ENCODE measurements at regions not wholly inside any gene's neighbourhood (a gene's known extent, or its start where the extent isn't known, plus 50 kb on each side); places are given as distances from the start of the nearest gene placed in this dataset.
A peak's percentile ranks its signal among the peaks of the same experiment; 100 is the strongest.

GRCh38 chr4:60122820-60123219 lies 1077.3 kb upstream of the ADGRL3 start:
- DNase-seq (ENCODE audit: low read depth in 1 of 2, low spot score in 1 of 2), result no peak

GRCh38 chr4:60128888-60129287 lies 1071.2 kb upstream of the ADGRL3 start:
- DNase-seq (ENCODE audit: low read depth in 1 of 2, low spot score in 1 of 2), result no peak

- DNase-seq (ENCODE audit: low read depth in 1 of 2, low spot score in 1 of 2), result no peak
Observed at GRCh38 chr4:60129740-60130139, 1070.4 kb upstream of the ADGRL3 start.

- DNase-seq (ENCODE audit: low read depth in 1 of 2, low spot score in 1 of 2), result no peak
Observed at GRCh38 chr4:60133375-60133774, 1066.8 kb upstream of the ADGRL3 start.

DNA sequence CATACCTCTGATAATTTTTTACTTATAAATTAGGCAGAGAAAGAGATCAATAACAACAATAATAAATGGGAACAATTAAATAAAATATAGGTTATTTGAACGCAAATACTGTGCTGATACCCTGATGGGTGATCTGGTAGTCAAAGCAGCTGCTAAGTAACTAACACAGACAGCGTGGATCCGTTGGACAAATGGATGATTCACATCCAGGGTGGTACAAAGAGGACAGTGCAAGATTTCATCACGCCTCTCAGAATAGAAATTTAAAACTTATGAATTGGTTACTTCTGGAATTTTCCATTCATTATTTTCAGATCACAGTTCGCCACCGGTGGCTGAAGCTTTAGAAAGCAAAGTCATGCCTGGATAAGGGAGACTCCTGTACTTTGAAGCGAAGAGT lies 1066.0 kb upstream of the ADGRL3 start:
- no peak for DNase-seq (ENCODE audit: low read depth in 1 of 2, low spot score in 1 of 2)

- DNase-seq (ENCODE audit: low read depth in 1 of 2, low spot score in 1 of 2), result no peak
Observed at GRCh38 chr4:60155088-60155487, 1045.0 kb upstream of the ADGRL3 start.

DNA sequence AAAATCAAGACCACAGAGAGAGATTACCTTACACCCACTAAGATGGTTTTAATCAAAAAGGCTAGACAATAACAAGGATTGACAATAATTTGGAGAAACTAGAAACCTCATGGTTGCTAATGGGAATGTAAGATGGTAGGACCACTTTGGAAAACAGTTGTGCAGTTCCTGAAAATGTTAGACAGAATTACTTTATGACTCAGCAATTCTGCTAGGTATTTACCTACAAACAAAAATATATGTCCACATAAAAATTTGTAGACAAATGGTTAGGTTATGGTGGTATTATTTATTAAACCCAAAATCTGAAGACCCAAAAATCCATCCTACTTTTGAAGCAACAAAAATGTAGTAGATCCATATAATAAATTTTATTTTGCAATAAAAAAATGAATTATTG lies 1027.0 kb upstream of the ADGRL3 start:
- no peak for DNase-seq (ENCODE audit: low read depth in 1 of 2, low spot score in 1 of 2)

DNA sequence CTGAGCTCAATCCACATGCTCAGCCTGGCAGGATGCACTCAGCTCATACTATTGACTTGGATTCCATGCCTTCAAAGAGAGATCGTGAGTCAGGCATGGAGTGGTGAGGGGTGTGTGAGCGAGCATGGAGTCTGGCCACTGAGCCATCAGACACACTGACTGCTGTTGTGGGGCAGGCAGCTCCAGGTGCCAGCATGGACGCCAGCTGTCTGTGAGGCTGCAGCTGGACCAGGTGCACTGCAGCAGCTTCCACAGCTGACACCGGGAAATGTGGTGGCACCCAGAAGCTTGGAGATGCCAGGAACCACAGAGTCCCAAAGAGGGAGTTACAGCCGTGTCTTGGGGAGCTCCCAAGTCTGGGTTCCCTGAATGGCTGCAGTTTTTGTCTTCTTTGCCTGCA lies 1026.4 kb upstream of the ADGRL3 start:
- DNase-seq (ENCODE audit: low read depth in 1 of 2, low spot score in 1 of 2), result no peak

GRCh38 chr4:60175241-60175640 lies 1024.9 kb upstream of the ADGRL3 start:
- no peak for DNase-seq (ENCODE audit: low read depth in 1 of 2, low spot score in 1 of 2)

- no peak for DNase-seq (ENCODE audit: low read depth in 1 of 2, low spot score in 1 of 2)
Observed at GRCh38 chr4:60187428-60187827, 1012.7 kb upstream of the ADGRL3 start.

DNA sequence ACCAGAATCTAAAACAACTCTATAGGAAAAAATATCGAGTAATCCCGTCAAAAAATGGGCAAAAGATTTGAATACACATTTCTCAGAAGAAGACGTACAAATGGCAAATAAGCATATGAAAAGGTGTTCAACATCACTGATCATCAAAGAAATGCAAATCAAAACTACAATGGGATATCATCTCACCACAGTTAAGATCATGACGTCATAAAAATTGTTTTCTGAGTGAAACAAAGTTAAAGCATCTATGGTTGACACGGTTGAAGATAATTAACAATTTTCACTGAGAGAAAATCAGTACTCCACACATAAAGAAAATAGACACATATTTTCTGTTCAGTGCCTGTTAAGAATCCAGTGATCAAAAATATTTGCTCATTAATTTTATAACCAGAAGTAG lies 1010.8 kb upstream of the ADGRL3 start:
- DNase-seq (ENCODE audit: low read depth in 1 of 2, low spot score in 1 of 2), result no peak

GRCh38 chr4:60194214-60194613 lies 1005.9 kb upstream of the ADGRL3 start:
- DNase-seq (ENCODE audit: low read depth in 1 of 2, low spot score in 1 of 2), result no peak

GRCh38 chr4:60195256-60195655 lies 1004.9 kb upstream of the ADGRL3 start:
- no peak for DNase-seq (ENCODE audit: low read depth in 1 of 2, low spot score in 1 of 2)

- peak in 1 of 2 donors; percentile 2 for DNase-seq (ENCODE audit: low read depth in 1 of 2, low spot score in 1 of 2)
Observed at GRCh38 chr4:60201052-60201673, 999.0 kb upstream of the ADGRL3 start.

- no peak for DNase-seq (ENCODE audit: low read depth in 1 of 2, low spot score in 1 of 2)
Observed at GRCh38 chr4:60209588-60209987, 990.5 kb upstream of the ADGRL3 start.

- no peak for DNase-seq (ENCODE audit: low read depth in 1 of 2, low spot score in 1 of 2)
Observed at GRCh38 chr4:60215906-60216305, 984.2 kb upstream of the ADGRL3 start.

DNA sequence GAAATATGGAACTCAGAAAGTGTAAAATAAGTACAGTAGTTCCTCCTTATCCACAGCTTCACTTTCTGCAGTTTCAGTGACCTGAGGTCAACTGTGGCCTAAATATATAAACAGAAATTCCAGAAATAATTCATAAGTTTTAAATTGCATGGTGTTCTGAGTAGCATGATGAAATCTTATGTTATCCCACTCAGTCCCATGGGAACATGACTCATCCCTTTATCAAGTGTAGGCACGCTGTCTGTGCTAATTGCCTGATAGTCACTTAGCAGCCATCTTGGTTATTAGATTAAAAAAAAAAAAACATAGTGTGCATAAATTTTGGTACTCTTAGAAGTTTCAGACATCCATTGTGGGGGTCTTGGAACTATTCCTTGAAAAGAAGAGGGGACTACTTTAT lies 983.4 kb upstream of the ADGRL3 start:
- DNase-seq (ENCODE audit: low read depth in 1 of 2, low spot score in 1 of 2), result no peak

- DNase-seq (ENCODE audit: low read depth in 1 of 2, low spot score in 1 of 2), result no peak
Observed at GRCh38 chr4:60221866-60222265, 978.3 kb upstream of the ADGRL3 start.

GRCh38 chr4:60223208-60223923 lies 976.8 kb upstream of the ADGRL3 start:
- no peak for DNase-seq (ENCODE audit: low read depth in 1 of 2, low spot score in 1 of 2)

- no peak for DNase-seq (ENCODE audit: low read depth in 1 of 2, low spot score in 1 of 2)
Observed at GRCh38 chr4:60241866-60242265, 958.3 kb upstream of the ADGRL3 start.

DNA sequence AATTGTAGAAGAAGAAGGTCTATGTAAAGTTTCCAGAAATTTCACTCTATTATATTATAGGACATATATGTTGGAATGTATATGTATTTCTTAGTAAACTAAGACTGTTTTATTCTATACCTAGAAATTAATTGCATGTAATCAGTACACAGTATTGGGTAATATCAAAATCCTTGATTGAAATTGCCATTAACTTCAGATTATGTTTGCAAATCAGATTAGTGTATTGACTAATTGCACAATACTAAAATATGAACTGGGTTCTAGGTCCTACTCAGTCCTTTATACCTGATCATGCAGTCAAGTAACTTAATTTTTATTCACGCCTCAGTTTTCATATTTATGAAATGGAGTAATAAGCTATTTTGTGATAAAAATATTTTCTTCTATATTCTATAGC lies 950.3 kb upstream of the ADGRL3 start:
- no peak for DNase-seq (ENCODE audit: low read depth in 1 of 2, low spot score in 1 of 2)

- no peak for DNase-seq (ENCODE audit: low read depth in 1 of 2, low spot score in 1 of 2)
Observed at GRCh38 chr4:60250657-60251056, 949.5 kb upstream of the ADGRL3 start.

- DNase-seq (ENCODE audit: low read depth in 1 of 2, low spot score in 1 of 2), result no peak
Observed at GRCh38 chr4:60259781-60260180, 940.3 kb upstream of the ADGRL3 start.

All from activated CD4-positive, alpha-beta T cell treated with anti-CD3 and anti-CD28 coated beads, Interleukin-2, amount 50 U/mL, for 24 hours (primary cell).